ENCODE measurements at regions not wholly inside any gene's neighbourhood (a gene's known extent, or its start where the extent isn't known, plus 50 kb on each side); places are given as distances from the start of the nearest gene placed in this dataset.

GRCh38 chr10:58989486-58990039 lies 186.9 kb upstream of the PHYHIPL start:
- TF ChIP-seq POLR2AphosphoS5 (IDR thresholded peaks at IDR 0.05; ENCODE audit: insufficient read depth in 1 of 2, low read depth in 1 of 2): no peak
- TF ChIP-seq POLR2A (IDR thresholded peaks at IDR 0.05): no peak
